ENCODE measurements at regions not wholly inside any gene's neighbourhood (a gene's known extent, or its start where the extent isn't known, plus 50 kb on each side); places are given as distances from the start of the nearest gene placed in this dataset.

GRCh38 chr2:217363470-217363869 is 503.6 kb upstream of the TNP1 start:
- TF ChIP-seq CTCF (IDR thresholded peaks at IDR 0.05) (no peak), POLR2A (IDR thresholded peaks at IDR 0.05) (no peak)

All from prostate gland (tissue), 2 donors.